Sciatic nerve (tissue), 2 donors: ENCODE measurements at regions not wholly inside any gene's neighbourhood (a gene's known extent, or its start where the extent isn't known, plus 50 kb on each side); places are given as distances from the start of the nearest gene placed in this dataset.

Experiments
- ATAC-seq: fragments of 200-7000 bp; cut with Tn5 transposase; one replicate; pipeline ENCODE4 v1.9.1; 2020; ENCODE audit warnings: mild to moderate bottlenecking, moderate library complexity
- DNase-seq: peaks from one replicate; pipeline ENCODE4 v3.0.0-alpha.2; 2020; ENCODE audit warnings: low spot score
- intact Hi-C: fragments of 100-400 bp; cut with DNase I; formaldehyde crosslinking; loops from one replicate; pipeline ENCODE4 v1.14.2; 2022
- donor health status: DM: no; HTN: no; CAD: no.
- donor health status: DM: no; HTN: no; CAD: no.

DNA sequence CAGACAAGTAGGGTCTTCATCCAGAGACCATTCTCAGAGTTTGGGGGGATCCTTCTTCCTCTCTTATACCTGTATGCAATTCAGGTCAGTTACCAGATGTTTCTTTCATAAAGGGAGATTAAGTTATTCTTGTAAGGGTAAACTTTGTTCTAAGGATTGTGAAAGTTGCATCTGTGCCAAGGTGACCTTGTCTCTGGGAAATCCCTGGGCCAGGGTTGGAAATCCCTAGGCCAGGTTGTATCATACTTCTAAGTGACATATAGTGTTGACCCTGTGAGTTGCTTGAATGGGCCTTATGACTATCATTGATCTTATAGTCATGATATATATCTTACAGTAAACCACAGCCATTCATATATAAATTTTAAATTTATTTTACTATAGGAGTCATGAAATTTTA, 436.9 kb downstream of the RMST start:
- intact Hi-C loops: no loop called here
- ATAC-seq (no peak), DNase-seq (no peak)

DNA sequence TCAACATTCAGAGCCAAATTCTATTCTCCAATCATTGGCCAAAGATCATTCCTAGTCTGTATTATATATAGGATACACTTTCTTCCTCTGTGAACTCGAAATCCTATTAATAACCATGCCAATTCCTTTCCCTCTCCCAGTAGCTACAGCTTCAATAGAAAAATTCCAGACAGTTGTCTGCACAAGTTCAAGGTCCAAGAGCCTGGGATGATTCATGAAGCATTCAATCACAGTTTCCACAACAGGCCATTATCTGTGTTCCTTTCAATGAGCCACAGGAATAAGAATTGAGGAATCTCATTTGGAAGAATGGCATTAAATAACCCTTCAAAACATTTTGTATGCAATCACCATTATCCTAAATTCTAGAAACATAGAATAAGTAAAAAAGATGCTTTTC, 437.4 kb downstream of the RMST start:
- DNase-seq: no peak
- intact Hi-C loops: no loop called here
- no peak for ATAC-seq

DNA sequence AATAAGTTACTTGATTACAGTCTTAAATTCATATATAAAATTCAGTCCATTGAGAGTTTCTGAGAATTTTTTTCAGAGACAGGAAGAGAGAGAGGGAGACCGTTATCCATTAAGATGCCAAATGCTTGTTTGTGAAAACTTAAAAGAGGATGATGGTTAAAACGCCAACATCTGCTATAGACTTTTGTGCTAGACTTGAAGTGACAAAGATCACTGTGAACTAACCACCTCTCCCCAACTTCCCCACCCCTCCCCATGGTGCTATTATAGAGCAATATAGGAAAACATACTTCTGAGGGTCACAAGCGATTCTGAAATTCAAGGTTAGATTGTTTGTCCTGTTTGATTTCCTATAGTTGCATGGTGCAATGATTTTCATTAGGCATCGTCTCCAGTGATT, 440.8 kb downstream of the RMST start:
- ATAC-seq: no peak
- intact Hi-C loops: no loop called here
- DNase-seq: no peak

DNA sequence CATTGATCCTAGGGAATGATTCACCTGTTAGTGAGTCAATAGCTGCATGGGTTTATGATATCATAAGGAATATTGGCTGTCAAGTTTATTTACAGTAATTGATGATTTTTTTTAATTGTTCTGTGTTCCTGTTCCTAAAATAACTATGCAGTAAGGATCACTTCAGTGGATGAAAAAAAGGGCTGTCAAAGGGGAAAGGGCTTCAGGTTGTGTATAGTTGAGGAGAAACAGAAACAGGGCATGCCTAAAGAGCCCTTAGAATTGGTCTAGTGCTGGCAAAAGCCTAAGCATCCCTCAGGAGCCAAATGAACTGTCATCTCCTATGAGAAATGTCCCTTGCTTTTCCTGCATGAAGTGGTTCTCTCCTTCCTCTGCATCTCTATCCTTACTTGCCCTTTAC, 444.9 kb downstream of the RMST start:
- ATAC-seq (no peak), DNase-seq (no peak)
- intact Hi-C loops: no loop called here

DNA sequence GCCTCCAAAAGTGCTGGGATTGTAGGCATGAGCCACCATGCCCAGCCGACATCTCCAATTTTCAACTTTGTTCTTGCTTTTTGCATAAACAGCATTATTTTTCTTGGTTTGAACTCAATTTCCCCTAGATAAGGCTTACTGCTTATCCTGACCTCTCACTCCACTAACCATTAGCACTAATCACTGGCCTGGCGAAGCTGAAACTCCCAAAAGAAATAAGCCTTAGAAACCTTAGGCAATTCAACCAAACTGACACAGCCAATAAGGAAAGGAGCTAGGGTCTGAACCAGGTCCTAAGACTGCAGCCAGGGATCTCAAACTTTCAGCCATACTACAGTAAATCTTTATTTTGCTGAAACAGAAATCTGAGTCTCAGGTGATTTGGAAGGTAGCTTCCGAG, 448.0 kb downstream of the RMST start:
- intact Hi-C loops: no loop called here
- ATAC-seq: peak; percentile 16
- no peak for DNase-seq

DNA sequence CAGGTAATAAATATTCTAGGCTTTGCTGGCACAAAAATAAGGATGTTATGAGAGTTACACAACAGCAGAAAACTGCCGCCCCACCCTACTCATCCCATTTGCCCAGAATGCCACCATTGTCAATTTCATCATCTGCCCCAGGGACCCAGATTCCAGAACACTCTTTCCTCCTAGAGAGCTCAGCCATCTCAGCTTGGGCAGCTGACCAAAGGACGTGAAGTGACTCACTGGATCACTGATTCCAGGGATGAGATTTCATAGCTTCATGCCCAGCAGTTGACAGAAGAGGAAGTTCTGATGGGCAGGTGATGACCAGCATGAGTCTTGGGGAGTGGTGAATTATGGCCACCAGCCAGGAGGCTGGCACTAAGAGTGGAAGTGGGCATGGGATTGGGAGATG, 450.3 kb downstream of the RMST start:
- intact Hi-C loops: no loop called here
- ATAC-seq: peak; percentile 69
- DNase-seq: no peak

DNA sequence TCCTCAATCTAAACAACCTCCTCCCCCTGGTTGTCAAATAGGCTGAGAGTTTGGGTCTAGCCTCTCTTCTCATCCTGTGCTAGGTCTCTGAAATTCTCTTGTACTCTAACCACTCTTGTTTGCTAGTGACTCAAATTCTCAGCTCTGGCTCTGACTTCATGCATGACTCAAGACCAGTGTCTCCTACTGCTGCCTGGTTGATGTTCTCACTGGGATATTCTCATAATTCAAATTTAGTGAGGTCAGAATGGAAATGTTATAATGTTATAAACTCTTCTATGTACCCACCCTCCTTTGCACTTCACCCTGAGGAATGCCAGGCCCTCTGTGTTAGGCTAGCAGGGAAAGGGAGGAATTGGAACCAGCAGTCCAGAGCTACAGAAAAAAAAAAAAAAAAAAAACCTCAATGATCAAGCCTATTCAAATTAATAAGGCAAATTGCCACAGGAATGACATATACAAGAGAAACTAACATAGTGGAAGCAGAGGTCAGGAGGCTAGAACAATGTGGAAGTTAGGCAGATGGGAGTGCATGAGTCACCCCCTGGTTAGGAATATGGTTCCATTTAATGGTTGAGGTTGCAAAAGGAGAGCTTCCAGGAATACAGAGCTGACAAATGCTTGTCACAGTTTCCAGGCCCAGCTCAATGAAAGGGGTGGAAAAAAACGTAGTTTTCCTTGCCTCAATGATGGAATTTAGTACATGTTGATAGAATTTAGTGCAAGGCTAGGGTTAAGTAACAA, 459.5 kb downstream of the RMST start:
- intact Hi-C loops: no loop called here
- DNase-seq: no peak
- peak; percentile 88 for ATAC-seq

DNA sequence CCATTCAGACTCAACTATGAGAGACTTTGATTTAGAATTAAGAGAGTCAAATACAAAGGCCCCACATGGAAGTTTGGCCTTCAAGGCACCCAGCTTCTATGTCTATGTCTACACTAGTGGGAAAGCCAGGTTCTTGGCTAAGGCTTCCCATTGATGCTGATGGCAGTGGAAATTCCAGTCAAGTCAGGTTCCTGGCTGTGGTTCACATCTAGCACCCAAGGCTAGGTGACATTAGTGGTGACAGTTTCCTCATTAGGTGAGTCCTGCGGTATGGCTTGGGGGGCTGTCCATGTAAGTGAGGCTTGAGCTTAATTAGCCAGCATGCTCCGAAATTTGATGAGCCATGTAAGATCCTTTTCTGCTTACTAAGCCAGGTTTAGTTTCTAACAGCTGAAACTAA, 460.9 kb downstream of the RMST start:
- ATAC-seq: no peak
- intact Hi-C loops: no loop called here
- no peak for DNase-seq

DNA sequence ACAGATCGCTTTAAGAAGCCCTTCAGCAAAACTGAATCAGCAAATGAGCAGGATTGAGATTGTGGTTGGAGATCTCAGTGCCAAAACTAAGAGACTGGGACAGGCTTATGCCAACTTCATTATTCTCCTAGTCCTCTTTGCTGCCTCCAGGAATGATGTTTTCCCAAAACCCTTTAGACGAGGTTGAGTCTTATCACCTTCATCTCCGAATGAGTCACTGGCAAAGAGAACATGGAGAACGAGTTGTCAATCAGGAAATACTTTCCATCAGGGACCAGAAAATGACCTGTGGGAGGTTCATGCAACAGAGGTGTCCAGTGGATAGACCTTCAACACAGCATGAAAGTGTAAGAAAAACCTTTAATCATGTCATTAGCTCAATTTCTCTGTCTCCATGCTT, 461.5 kb downstream of the RMST start:
- intact Hi-C loops: no loop called here
- no peak for DNase-seq

DNA sequence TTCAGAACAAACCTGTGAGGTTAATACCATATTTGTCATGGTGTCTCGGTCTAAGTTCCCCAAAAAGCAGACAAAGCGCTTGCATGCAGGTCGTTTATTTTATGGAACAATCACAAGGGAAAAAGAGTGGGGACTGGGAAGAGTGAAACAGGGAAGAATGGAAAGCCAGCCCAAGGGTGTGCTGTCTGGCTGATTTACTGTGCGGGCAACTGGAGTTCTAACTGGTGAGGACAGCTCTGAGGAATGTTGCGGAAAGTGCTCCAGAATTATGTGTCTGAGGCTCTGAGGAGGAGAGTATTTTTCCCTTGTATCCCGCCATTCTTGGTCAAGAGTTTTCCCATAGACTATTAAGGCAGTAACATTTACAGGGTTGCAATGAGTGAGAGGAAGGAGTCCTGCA, 465.4 kb downstream of the RMST start:
- ATAC-seq (no peak), DNase-seq (no peak)
- intact Hi-C loops: no loop called here

More for the DNA sequence above, 461.5 kb downstream of the RMST start:
- no peak for ATAC-seq

DNA sequence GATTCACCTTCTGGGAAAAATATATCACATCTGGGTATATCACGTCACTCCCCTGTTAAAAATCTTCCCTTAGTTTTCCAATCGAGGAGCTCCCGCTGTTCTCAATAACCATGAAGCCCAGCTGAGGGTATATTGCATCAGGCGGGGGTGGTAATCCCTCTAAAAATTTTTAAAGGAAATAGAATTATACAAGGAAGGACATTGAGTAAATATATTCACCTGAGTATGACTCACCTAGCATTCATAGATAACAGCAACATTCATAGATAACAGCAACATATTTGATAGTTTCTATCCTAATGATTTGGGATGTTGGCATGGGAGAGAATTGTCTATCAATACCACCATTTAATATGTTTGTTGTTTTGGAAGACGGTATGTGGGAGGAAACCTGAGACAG, 473.6 kb downstream of the RMST start:
- no peak for DNase-seq
- no peak for ATAC-seq
- intact Hi-C loops: loop anchor here (1.0 kb wide), 1 partner anchor 28 kb away; no protein-coding TSS in a partner anchor

DNA sequence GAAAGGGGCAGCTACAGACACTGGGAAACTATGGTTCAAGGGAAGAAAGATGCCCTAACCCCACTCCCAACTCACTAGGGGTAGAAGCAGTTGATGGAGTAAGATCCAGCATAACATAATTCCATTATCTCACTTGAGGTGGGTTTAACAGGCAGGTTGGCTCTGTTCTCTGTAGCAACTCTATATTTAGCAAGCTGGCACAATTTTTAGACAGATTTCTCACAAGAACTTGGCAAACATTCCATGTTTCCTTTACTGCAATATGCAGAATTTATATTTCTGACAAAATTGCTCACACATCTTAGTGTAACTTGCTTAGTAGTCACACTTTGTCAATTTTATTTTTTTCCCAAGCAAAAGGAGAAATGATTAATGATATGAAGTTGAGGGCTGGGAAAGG, 475.4 kb downstream of the RMST start:
- DNase-seq (no peak), ATAC-seq (no peak)
- intact Hi-C loops: no loop called here

DNA sequence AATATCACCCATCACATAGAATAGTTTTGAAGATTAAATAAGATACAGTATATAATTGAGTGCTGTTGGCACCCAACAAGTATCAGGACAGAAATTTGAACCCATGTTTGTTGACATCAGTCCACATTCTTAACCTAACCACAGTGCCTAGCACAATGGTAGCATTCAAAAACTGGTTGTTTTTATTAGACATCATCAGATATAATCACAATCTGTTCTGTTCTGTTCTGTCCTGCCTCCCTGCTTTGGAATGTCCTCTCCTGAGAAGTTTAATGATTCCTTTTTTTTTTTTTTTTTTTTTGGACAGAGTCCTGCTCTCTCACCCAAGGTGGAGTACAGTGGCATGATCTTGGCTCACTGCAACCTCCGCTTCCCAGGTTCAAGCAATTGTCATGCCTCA, 476.6 kb downstream of the RMST start:
- no peak for ATAC-seq
- DNase-seq: no peak
- intact Hi-C loops: no loop called here

DNA sequence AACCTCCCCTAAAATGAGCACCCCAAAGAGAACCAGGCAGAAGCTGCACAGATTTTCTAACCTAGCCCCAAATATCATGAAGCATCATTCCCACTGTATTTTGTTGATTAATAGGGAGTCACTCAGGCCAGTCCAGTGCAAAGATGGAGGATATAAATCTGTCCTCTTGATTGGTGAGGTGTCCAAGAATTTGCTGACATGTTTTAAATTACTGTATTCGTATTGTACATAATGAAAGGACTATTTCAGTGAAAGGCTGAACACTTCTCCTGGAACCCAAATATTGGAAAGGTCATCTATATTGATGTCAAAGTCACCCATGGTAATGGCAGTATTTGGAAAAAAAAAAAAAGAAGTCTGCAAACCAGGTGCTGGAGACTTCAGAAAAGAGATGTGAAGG, 477.5 kb downstream of the RMST start:
- DNase-seq (no peak), ATAC-seq (no peak)
- intact Hi-C loops: no loop called here

DNA sequence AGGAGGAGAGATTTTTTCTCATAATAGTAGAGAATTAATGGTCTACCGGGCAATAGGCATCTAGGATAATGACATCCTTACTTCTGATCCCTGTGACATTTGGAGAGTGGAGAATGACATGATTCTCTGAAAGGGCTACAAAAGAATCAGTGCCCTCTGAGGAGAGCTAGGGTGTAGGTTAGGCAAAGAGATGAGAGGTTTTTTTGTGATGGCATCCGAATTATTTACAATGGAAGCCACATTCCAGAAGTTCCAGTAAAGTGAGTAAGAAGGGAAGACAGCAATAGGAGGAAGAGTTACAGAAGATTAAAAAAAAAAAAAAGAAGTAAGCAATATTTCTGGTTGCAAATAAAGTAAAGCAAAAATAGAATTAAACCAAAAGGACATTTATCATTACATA, 478.0 kb downstream of the RMST start:
- DNase-seq: no peak
- no peak for ATAC-seq
- intact Hi-C loops: no loop called here

DNA sequence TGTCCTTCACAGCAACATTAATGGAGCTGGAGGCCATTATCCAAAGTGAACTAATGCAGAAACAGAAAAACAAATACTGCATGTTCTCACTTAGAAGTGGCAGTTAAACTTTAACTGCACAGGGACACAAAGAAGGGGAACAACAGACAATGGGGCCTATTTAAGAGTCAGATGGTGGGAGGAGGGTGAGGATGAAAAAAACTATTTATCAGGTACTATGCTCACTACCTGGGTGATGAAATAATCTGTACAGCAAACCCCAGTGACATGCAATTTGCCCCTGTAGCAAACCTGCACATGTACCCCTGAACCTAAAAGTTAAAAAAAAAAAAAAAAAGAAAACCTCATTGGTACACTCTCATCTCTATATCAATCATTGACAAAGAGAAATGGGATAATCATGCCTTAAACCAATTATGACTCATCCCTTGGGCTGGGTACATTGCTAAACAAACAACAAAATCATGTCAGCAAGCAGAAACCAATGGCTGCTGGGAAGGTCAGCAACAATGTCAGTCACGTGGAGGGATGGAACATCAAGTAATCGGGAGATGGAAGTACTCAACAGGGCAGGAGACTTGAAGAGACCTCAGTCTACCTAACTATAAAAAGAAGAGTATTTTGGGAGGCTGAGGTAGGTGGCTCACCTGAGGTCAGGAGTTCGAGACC, 479.2 kb downstream of the RMST start:
- intact Hi-C loops: no loop called here
- no peak for DNase-seq
- ATAC-seq: no peak

DNA sequence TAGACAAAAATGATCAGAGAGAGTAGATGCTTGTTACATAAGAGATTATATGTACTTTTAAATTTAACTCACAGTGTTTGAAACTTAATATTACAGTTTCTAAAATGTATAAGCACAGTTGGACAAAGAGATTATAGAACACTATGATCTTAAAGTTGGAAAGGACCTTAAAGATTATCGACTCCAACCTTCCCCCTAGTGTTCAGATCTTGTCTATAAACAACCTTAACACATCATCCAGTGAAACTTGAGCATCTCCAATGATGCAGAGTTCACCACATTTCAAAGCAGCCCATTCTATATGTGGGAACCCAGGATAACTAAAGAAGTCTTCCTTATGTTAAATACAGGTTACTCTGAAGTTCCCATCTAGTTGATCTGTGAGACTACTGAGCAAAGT, 480.8 kb downstream of the RMST start:
- ATAC-seq: no peak
- DNase-seq: no peak
- intact Hi-C loops: no loop called here

DNA sequence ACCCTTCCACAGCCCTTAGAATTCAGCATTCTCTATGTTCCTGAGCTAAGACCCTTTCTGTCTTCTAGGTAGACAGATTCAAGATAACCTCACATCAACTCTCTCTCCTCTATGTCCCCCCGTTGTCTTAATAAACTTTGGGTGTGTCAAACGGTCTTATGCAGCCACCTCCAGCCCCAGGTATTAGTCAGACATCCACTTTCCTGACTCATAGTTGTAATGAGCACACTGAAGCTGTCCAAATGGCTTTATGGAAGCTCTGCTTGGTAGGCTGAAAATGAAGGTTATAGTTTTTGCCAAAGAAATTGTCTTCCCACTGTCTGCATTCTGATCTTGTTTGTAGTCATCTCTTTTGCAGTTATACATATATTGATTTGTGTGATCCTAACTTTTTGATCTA, 482.0 kb downstream of the RMST start:
- ATAC-seq (no peak), DNase-seq (no peak)
- intact Hi-C loops: no loop called here

DNA sequence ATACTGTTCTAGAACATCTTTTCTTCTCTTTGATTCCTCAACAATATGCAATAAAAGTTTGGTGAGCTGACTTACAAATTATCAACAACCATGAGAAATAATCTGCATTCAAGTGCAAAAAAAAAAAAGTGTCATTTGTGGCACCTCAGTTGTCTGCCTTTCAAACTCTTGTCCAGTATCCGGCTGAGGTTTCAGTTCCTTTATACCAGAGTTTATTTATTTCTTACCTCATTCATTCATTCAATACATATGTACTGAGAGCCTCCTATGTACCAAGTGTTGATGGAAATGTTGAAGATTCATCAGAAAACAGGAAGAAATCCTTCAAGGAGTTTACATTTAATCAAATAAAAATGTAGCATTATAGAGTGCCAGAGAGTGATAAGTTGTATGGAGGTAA, 484.1 kb downstream of the RMST start:
- ATAC-seq (no peak), DNase-seq (no peak)
- intact Hi-C loops: no loop called here

DNA sequence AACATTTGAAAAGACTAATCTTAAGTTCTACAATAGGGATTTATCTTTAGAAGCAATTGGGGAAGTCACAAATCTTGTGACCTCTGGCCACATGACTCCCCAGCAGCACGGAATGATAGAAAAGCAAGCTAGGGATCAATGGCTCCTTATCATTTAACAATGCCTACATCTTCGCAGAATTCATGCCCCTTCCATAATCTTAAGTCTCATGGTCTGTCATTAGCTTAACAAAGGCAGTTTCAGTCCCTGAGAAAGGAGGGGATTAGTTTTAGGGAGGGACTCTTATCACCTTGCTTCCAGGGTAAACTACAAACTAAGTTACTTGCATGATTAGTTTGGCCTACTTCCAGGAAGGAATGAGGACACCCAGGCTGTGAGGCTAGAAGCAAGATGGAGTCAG, 486.0 kb downstream of the RMST start:
- DNase-seq (no peak), ATAC-seq (no peak)
- intact Hi-C loops: no loop called here

DNA sequence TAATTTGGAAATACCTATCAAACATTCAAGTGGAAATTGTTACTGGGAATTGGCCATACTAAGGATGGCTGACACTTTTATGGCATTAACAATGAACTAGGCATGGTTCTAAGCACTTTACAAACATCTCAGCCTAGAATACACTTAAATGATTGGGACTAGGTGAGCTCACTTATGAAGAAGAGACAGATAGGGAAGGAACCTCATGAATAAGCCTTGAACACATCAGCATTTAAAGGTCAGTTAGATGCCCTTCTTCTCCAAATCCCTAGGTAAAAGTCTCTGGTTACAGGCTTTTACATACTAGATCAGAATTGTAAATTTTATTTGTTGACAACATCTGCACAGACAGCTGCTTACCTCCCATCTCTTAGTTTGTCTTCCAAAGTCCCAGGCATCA, 488.6 kb downstream of the RMST start:
- ATAC-seq (no peak), DNase-seq (no peak)
- intact Hi-C loops: no loop called here
